ENCODE measurements at regions not wholly inside any gene's neighbourhood (a gene's known extent, or its start where the extent isn't known, plus 50 kb on each side); places are given as distances from the start of the nearest gene placed in this dataset.
"Not testable (repeated sequence)": the region's sequence is repeated elsewhere in the genome, so short reads cannot be mapped to it uniquely, and the experiment has no call there.

DNA sequence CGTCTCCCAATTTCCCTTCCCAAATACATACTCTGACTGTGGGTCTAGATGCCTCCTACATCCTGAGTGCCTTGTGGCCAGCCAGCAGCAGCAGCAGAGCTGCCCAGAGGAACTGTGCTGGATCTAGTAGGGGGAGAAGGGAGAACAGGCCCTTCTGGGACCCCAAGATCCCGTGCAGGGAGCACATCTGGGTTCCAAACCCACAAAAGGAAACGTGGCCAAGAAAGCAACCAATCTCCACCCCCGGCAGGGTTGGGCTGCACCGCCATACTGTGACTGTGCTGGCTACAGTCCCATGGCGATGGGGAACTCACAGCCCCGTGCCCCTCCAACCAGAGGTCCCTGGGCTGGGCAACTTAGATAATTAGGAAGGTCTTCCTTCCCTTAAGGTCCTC is 86.3 kb downstream of the PPCDC start:
- TF ChIP-seq POLR2A (IDR thresholded peaks at IDR 0.05) = no peak
- TF ChIP-seq, protein P1, sequence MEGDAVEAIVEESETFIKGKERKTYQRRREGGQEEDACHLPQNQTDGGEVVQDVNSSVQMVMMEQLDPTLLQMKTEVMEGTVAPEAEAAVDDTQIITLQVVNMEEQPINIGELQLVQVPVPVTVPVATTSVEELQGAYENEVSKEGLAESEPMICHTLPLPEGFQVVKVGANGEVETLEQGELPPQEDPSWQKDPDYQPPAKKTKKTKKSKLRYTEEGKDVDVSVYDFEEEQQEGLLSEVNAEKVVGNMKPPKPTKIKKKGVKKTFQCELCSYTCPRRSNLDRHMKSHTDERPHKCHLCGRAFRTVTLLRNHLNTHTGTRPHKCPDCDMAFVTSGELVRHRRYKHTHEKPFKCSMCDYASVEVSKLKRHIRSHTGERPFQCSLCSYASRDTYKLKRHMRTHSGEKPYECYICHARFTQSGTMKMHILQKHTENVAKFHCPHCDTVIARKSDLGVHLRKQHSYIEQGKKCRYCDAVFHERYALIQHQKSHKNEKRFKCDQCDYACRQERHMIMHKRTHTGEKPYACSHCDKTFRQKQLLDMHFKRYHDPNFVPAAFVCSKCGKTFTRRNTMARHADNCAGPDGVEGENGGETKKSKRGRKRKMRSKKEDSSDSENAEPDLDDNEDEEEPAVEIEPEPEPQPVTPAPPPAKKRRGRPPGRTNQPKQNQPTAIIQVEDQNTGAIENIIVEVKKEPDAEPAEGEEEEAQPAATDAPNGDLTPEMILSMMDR (IDR thresholded peaks at IDR 0.05) = no peak
- intact Hi-C loops (cut with DNase I; ENCODE audit: low total_unique reads) = no loop called here
- no peak overlapping the region for H3K4me3 ChIP-seq (ENCODE audit: low read depth, poor library complexity, severe bottlenecking)
- WGBS, 2 donors = 52 to 61% methylated on average over 7 of the region's 7 CpGs
- no peak for DNase-seq (ENCODE audit: low spot score in 2 of 2)

- H3K4me3 ChIP-seq (ENCODE audit: low read depth, poor library complexity, severe bottlenecking) = no peak overlapping the region
- DNase-seq (ENCODE audit: low spot score in 2 of 2) = no peak
- 84 to 90% methylated on average over 4 of the region's 4 CpGs for WGBS, 2 donors
- TF ChIP-seq, protein P1 (IDR thresholded peaks at IDR 0.05) = no peak
- no peak for TF ChIP-seq POLR2A (IDR thresholded peaks at IDR 0.05)
- intact Hi-C loops (cut with DNase I; ENCODE audit: low total_unique reads) = no loop called here
Measured at GRCh38 chr15:75112278-75112847, 89.0 kb downstream of the PPCDC start.

DNA sequence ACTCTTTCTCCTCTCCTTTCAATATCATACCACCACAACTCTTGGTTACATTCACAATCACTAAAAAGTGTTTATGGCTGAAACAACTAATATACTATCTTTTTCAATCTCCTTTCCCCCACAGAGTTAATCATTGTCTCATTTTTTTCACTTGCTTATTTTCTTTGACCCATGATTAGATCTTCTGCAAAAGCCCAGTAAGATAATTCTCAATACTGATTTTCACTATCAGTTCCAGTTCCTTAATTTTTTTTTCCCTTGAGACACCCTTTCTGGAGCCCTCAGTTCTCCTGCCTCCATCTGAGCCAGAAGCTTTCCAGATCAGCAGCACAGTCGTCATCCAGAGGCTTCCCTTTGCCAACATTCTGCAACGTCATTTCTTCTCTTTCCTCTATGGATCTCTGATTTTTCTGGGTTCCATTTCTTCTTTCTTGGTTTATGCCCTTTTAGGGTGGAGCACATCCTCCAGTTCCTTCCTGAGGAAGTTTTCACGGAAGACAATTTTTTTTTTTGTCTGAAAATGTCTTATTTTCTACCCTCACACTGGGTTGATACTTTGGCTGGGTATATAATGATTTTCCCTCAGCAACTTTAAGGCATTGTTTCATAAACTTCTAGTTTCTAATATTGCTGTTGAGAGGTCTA is 88.7 kb upstream of the C15orf39 start:
- TF ChIP-seq POLR2A (IDR thresholded peaks at IDR 0.05) = no peak
- TF ChIP-seq, protein P1 (IDR thresholded peaks at IDR 0.05) = no peak
- no peak for DNase-seq (ENCODE audit: low spot score in 2 of 2)
- 44 to 48% methylated on average over 3 of the region's 3 CpGs for WGBS, 2 donors
- H3K4me3 ChIP-seq (ENCODE audit: low read depth, poor library complexity, severe bottlenecking) = no peak overlapping the region
- intact Hi-C loops (cut with DNase I; ENCODE audit: low total_unique reads) = no loop called here

DNA sequence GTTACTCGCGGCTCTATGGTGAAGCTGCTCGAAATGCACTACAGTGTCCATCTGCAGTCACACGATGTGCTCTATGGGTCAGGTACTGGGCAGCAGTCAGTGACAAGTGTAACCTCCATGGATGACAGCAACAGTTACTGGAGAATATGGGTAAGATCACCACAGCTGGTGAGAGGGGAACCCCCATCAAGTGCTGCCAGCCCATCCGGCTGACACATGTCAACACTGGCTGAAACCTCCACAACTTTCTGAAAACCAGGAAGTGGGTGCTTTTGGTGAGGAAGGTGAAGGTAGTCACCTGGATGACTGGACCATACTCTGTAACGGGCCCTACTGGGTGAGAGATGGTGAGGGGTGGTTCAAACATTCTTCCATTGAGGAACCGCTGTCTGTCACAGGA is 87.4 kb upstream of the C15orf39 start:
- no peak for DNase-seq (ENCODE audit: low spot score in 2 of 2)
- 79 to 94% methylated on average over 7 of the region's 7 CpGs for WGBS, 2 donors
- TF ChIP-seq, protein P1 (IDR thresholded peaks at IDR 0.05) = no peak
- TF ChIP-seq POLR2A (IDR thresholded peaks at IDR 0.05) = no peak
- no peak overlapping the region for H3K4me3 ChIP-seq (ENCODE audit: low read depth, poor library complexity, severe bottlenecking)
- intact Hi-C loops (cut with DNase I; ENCODE audit: low total_unique reads) = no loop called here

DNA sequence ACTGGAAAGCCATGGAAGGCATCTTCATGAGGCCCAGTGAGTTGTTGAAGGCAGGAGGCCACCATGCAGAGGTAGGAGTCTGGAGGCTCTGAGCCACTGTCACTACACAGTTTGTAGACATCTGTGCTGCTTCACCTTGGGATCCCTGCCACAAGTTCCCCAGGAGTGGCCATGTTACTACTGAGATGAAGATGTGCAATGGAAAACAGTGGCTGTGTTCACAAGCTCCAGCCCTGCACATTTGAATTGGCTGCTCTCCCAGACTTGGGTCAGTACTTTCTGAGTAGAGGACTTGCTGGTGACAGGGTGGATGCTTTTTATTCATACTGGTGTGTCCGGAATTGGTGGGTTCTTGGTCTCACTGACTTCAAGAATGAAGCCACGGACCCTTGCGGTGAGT is 86.9 kb upstream of the C15orf39 start:
- DNase-seq (ENCODE audit: low spot score in 2 of 2) = no peak
- H3K4me3 ChIP-seq (ENCODE audit: low read depth, poor library complexity, severe bottlenecking) = no peak overlapping the region
- 90 to 92% methylated on average over 3 of the region's 3 CpGs for WGBS, 2 donors
- TF ChIP-seq, protein P1 (IDR thresholded peaks at IDR 0.05) = no peak
- no peak for TF ChIP-seq POLR2A (IDR thresholded peaks at IDR 0.05)
- intact Hi-C loops (cut with DNase I; ENCODE audit: low total_unique reads) = no loop called here

DNA sequence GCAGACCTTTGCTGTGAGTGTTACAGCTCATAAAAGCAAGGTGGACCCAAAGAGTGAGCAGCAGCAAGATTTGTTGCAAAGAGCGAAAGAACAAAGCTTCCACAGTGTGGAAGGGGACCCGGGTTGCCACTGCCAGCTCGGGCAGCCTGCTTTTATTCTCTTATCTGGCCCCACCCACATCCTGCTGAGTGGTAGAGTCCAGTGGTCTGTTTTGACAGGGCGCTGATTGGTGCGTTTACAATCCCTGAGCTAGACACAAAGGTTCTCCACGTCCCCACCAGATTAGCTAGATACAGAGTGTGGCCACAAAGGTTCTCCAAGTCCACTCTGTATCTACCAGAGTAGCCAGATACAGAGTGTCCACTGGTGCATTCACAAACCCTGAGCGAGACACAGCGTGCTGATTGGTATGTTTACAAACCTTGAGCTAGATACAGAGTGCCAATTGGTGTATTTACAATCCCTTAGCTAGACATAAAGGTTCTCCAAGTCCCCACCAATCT is 86.2 kb upstream of the C15orf39 start:
- H3K4me3 ChIP-seq (ENCODE audit: low read depth, poor library complexity, severe bottlenecking); DNase-seq (ENCODE audit: low spot score in 2 of 2); intact Hi-C loops (cut with DNase I; ENCODE audit: low total_unique reads): not testable (repeated sequence)
- WGBS, 2 donors = 84 to 87% methylated on average over 8 of the region's 8 CpGs

GRCh38 chr15:75116143-75116542 is 85.5 kb upstream of the C15orf39 start:
- intact Hi-C loops (cut with DNase I; ENCODE audit: low total_unique reads); H3K4me3 ChIP-seq (ENCODE audit: low read depth, poor library complexity, severe bottlenecking); DNase-seq (ENCODE audit: low spot score in 2 of 2): not testable (repeated sequence)
- 95 to 96% methylated on average over 22 to 30 of the region's 31 CpGs for WGBS, 2 donors

Measured in lower leg skin (tissue), 4 donors.